ENCODE measurements at regions not wholly inside any gene's neighbourhood (a gene's known extent, or its start where the extent isn't known, plus 50 kb on each side); places are given as distances from the start of the nearest gene placed in this dataset.

DNA sequence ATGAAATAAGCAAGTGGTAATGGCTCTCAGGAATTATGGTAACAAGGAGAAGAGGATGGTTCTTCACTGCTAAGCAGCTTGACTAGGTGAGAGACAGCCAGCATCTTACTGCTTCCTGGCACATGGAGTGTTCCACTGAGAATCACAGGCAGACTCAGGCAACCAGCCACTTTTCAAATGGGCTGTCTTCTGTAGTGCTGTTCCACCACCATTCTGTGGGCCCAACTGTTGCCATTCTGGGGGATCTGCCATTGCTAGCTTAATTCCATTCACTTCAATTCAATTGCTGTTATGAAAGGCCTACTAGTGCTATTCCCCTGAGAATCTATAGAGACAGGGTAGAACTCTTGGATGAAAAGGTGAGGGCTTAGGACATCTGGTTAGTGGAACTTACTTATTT lies 341.9 kb downstream of the KCNRG start:
- TF ChIP-seq, protein P1, sequence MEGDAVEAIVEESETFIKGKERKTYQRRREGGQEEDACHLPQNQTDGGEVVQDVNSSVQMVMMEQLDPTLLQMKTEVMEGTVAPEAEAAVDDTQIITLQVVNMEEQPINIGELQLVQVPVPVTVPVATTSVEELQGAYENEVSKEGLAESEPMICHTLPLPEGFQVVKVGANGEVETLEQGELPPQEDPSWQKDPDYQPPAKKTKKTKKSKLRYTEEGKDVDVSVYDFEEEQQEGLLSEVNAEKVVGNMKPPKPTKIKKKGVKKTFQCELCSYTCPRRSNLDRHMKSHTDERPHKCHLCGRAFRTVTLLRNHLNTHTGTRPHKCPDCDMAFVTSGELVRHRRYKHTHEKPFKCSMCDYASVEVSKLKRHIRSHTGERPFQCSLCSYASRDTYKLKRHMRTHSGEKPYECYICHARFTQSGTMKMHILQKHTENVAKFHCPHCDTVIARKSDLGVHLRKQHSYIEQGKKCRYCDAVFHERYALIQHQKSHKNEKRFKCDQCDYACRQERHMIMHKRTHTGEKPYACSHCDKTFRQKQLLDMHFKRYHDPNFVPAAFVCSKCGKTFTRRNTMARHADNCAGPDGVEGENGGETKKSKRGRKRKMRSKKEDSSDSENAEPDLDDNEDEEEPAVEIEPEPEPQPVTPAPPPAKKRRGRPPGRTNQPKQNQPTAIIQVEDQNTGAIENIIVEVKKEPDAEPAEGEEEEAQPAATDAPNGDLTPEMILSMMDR (conservative IDR thresholded peaks at IDR 0.05): no peak
- no peak for TF ChIP-seq EZH2 (IDR thresholded peaks at IDR 0.05; ENCODE audit: low read depth)
- peaks cover 27% of the 10 kb centered on the region for H3K4me1 ChIP-seq (replicated peaks; ENCODE audit: insufficient read depth)
- no TSS peak for BruUV-seq (replicated peaks)
- no peaks in the 10 kb centered on the region for H4K20me1 ChIP-seq (ENCODE audit: insufficient read depth)
- POLR2A ChIA-PET (ENCODE audit: unreplicated experiment): interaction anchor here (0.5 to 0.6 kb wide), 2 partner anchors 275 to 452 kb away, joined by 3 to 22 read pairs; no protein-coding TSS in a partner anchor
- no peaks in the 10 kb centered on the region for H3K9me2 ChIP-seq (ENCODE audit: insufficient read depth)
- H3F3A ChIP-seq (ENCODE audit: insufficient read depth, low read depth): peaks cover 17% of the 10 kb centered on the region
- intact Hi-C loops (cut with micrococcal nuclease; ENCODE audit: unreplicated experiment): loop anchor here (1.0 to 5.0 kb wide), 4 partner anchors 37 to 275 kb away; no protein-coding TSS in a partner anchor
- H3K27ac ChIP-seq: peak overlapping the region; percentile 79
- H3K4me2 ChIP-seq: peak overlapping the region; percentile 76
- no peaks in the 10 kb centered on the region for H3K79me2 ChIP-seq (ENCODE audit: low read depth)
- DNase-seq: no peak
- peak overlapping the region; percentile 22; the same call in 1 of the 2 replicates for H3K4me3 ChIP-seq
- CTCF ChIA-PET: interaction anchor here (0.9 to 1.0 kb wide), 2 partner anchors 360 to 555 kb away, joined by 3 to 5 read pairs; no protein-coding TSS in a partner anchor
- H3K36me3 ChIP-seq (ENCODE audit: low read depth): no peaks in the 10 kb centered on the region
- no peaks in the 10 kb centered on the region for H3K27me3 ChIP-seq (ENCODE audit: insufficient read depth, low read depth)
- peak overlapping the region; percentile 52; the same call in 1 of the 2 replicates for H2AFZ ChIP-seq
- no peaks in the 10 kb centered on the region for H3K9me3 ChIP-seq (ENCODE audit: insufficient read depth, low read depth)

DNA sequence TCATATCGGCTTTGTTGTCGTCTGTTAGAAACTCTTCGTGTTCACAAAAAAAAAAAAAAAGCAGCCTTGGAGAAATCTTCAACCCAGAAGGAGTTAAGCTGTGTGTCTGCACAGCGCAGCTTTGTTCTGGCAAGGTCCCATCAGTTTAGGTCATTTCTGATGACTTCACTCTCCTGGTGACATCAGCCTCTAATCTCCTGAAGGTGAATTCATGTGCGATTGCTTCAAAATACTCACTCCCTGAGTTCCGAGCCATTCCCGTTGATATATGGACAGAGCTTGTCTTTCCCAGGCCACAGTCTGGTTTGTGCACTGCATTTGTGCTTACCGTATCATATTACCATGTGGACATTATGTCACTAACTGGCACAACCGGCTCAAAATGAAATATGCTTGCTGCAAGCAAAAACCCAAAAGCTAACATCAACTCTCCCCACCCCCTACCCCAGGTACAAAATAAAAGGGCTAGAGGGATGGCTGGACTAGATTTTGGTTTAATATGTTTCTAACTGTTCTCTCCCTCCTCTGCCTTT lies 342.4 kb downstream of the KCNRG start:
- H3K79me2 ChIP-seq (ENCODE audit: low read depth): no peaks in the 10 kb centered on the region
- intact Hi-C loops (cut with micrococcal nuclease; ENCODE audit: unreplicated experiment): loop anchor here (1.0 to 5.0 kb wide), 4 partner anchors 37 to 275 kb away; no protein-coding TSS in a partner anchor
- peak; percentile 67 to 96 for DNase-seq
- H3K4me2 ChIP-seq: peak overlapping the region; percentile 76
- H3K27ac ChIP-seq: peak overlapping the region; percentile 79
- H3K4me1 ChIP-seq (replicated peaks; ENCODE audit: insufficient read depth): peaks cover 27% of the 10 kb centered on the region
- no peak for TF ChIP-seq EZH2 (IDR thresholded peaks at IDR 0.05; ENCODE audit: low read depth)
- TF ChIP-seq, protein P1 (conservative IDR thresholded peaks at IDR 0.05): no peak
- H2AFZ ChIP-seq: 0 out of 2 replicates have a peak overlapping the region, but pooled peaks have one; percentile 52
- H3K4me3 ChIP-seq: peak overlapping the region; percentile 22; the same call in 1 of the 2 replicates
- H3K9me2 ChIP-seq (ENCODE audit: insufficient read depth): no peaks in the 10 kb centered on the region
- H3F3A ChIP-seq (ENCODE audit: insufficient read depth, low read depth): peaks cover 17% of the 10 kb centered on the region
- no TSS peak for BruUV-seq (replicated peaks)
- ChIA-PET CTCF (interaction anchor here (0.9 to 1.0 kb wide), 2 partner anchors 360 to 554 kb away, joined by 3 to 5 read pairs; no protein-coding TSS in a partner anchor), POLR2A (ENCODE audit: unreplicated experiment) (interaction anchor here (0.5 to 0.6 kb wide), 5 partner anchors 20 to 699 kb away, joined by 3 to 22 read pairs (median 4); no protein-coding TSS in a partner anchor)
- no peaks in the 10 kb centered on the region for H3K27me3 ChIP-seq (ENCODE audit: insufficient read depth, low read depth)
- H3K36me3 ChIP-seq (ENCODE audit: low read depth): no peaks in the 10 kb centered on the region
- no peaks in the 10 kb centered on the region for H4K20me1 ChIP-seq (ENCODE audit: insufficient read depth)
- H3K9me3 ChIP-seq (ENCODE audit: insufficient read depth, low read depth): no peaks in the 10 kb centered on the region

DNA sequence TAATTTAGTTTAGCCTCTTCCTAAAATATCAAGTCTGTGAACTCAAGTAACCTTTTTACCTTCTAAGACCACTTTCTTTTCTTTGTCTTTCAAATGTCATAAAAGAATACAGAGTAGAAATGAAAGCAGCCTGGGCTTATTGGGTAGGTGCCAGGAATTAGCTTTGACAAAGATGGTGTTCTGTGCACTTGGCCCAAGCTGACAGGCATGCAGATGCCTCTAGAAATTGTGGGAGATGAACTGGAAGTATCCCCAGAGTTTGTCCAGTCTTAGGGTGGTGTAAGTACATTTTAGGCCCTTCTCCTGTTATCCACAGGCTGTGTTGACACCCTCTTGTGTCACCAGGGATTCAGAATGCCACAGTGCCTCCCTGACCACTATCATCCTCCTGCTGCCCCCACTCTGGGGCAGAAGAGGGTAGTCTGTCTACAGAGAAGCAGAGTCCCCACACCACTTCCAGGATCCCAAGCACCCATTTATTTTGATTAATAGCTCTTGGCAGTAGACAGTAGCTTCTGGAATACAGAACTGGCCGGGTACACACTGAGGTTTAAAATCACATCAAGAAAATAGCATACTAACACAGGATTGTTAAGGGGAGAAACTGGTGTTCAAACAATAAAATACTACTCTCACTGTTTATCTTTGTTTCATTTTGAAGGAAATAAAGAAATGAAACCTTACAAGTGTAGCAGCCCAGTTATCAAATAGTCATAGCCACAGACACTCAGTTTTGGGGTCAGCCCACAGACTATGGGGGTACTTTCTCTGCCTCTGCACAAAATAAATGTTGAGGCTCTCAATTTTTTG lies 343.2 kb downstream of the KCNRG start:
- Histone ChIP-seq H3F3A (ENCODE audit: insufficient read depth, low read depth) (peaks cover 17% of the 10 kb centered on the region), H4K20me1 (ENCODE audit: insufficient read depth) (no peaks in the 10 kb centered on the region), H3K4me2 (peak overlapping the region; percentile 76), H3K27me3 (ENCODE audit: insufficient read depth, low read depth) (no peaks in the 10 kb centered on the region), H2AFZ (no peak overlapping the region), H3K9me2 (ENCODE audit: insufficient read depth) (no peaks in the 10 kb centered on the region), H3K4me3 (no peak overlapping the region), H3K9me3 (ENCODE audit: insufficient read depth, low read depth) (no peaks in the 10 kb centered on the region), H3K36me3 (ENCODE audit: low read depth) (no peaks in the 10 kb centered on the region), H3K4me1 (replicated peaks; ENCODE audit: insufficient read depth) (peaks cover 27% of the 10 kb centered on the region), H3K79me2 (ENCODE audit: low read depth) (no peaks in the 10 kb centered on the region), H3K27ac (peak overlapping the region; percentile 79)
- CTCF ChIA-PET: interaction anchor here (0.9 to 1.0 kb wide), 2 partner anchors 361 to 553 kb away, joined by 3 to 5 read pairs; no protein-coding TSS in a partner anchor
- no peak for TF ChIP-seq EZH2 (IDR thresholded peaks at IDR 0.05; ENCODE audit: low read depth)
- TF ChIP-seq, protein P1 (conservative IDR thresholded peaks at IDR 0.05): no peak
- intact Hi-C loops (cut with micrococcal nuclease; ENCODE audit: unreplicated experiment): loop anchor here (5.0 kb wide), 1 partner anchor 276 kb away; no protein-coding TSS in a partner anchor
- POLR2A ChIA-PET (ENCODE audit: unreplicated experiment): interaction anchor here (0.6 kb wide), 2 partner anchors 20 to 700 kb away, joined by 3 to 4 read pairs; no protein-coding TSS in a partner anchor
- no TSS peak for BruUV-seq (replicated peaks)
- no peak for DNase-seq

All from PC-9 (cell line).